ENCODE measurements at regions not wholly inside any gene's neighbourhood (a gene's known extent, or its start where the extent isn't known, plus 50 kb on each side); places are given as distances from the start of the nearest gene placed in this dataset.
"Not testable (repeated sequence)": the region's sequence is repeated elsewhere in the genome, so short reads cannot be mapped to it uniquely, and the experiment has no call there.

GRCh38 chr2:175400975-175401374 is 219.5 kb upstream of the ATP5MC3 start:
- no peak for DNase-seq

- no peak for DNase-seq
Observed at GRCh38 chr2:175399326-175399725, 217.8 kb upstream of the ATP5MC3 start.

- DNase-seq: no peak
Observed at GRCh38 chr2:175398848-175399247, 217.3 kb upstream of the ATP5MC3 start.

- no peak for DNase-seq
Observed at GRCh38 chr2:175396696-175397095, 215.2 kb upstream of the ATP5MC3 start.

- DNase-seq: no peak
Observed at GRCh38 chr2:175393851-175394250, 212.3 kb upstream of the ATP5MC3 start.

- DNase-seq: peak; percentile 13
Observed at GRCh38 chr2:175383286-175383685, 201.8 kb upstream of the ATP5MC3 start.

GRCh38 chr2:175373729-175374128 is 192.2 kb upstream of the ATP5MC3 start:
- no peak for DNase-seq

GRCh38 chr2:175372704-175373701 is 191.5 kb upstream of the ATP5MC3 start:
- peak; percentile 63 for DNase-seq

- DNase-seq: no peak
Observed at GRCh38 chr2:175371378-175371777, 189.9 kb upstream of the ATP5MC3 start.

GRCh38 chr2:175366815-175367214 is 185.3 kb upstream of the ATP5MC3 start:
- peak; percentile 75 for DNase-seq

- no peak for DNase-seq
Observed at GRCh38 chr2:175363699-175364098, 182.2 kb upstream of the ATP5MC3 start.

GRCh38 chr2:175362331-175362730 is 180.8 kb upstream of the ATP5MC3 start:
- DNase-seq: no peak

- DNase-seq: no peak
Observed at GRCh38 chr2:175359710-175360109, 178.2 kb upstream of the ATP5MC3 start.

GRCh38 chr2:175356901-175357300 is 175.4 kb upstream of the ATP5MC3 start:
- no peak for DNase-seq

GRCh38 chr2:175355246-175355645 is 173.7 kb upstream of the ATP5MC3 start:
- DNase-seq: no peak

- DNase-seq: no peak
Observed at GRCh38 chr2:175353275-175353674, 171.8 kb upstream of the ATP5MC3 start.

GRCh38 chr2:175351512-175351911 is 170.0 kb upstream of the ATP5MC3 start:
- no peak for DNase-seq

- DNase-seq: no peak
Observed at GRCh38 chr2:175350105-175350504, 168.6 kb upstream of the ATP5MC3 start.

- no peak for DNase-seq
Observed at GRCh38 chr2:175342085-175342484, 160.6 kb upstream of the ATP5MC3 start.

- no peak for DNase-seq
Observed at GRCh38 chr2:175330195-175330594, 148.7 kb upstream of the ATP5MC3 start.

GRCh38 chr2:175326801-175327200 is 145.3 kb upstream of the ATP5MC3 start:
- DNase-seq: no peak

- not testable (repeated sequence) for DNase-seq
Observed at GRCh38 chr2:175326164-175326563, 144.7 kb upstream of the ATP5MC3 start.

- DNase-seq: no peak
Observed at GRCh38 chr2:175323162-175323561, 141.7 kb upstream of the ATP5MC3 start.

GRCh38 chr2:175318542-175318941 is 137.0 kb upstream of the ATP5MC3 start:
- no peak for DNase-seq

- no peak for DNase-seq
Observed at GRCh38 chr2:175317751-175318150, 136.2 kb upstream of the ATP5MC3 start.

Measured in hematopoietic multipotent progenitor cell treated with erythropoietin and hydrocortisone succinate and interleukin-3 and kit ligand, for 4 days (in vitro differentiated cells).